Thyroid gland (tissue), 4 donors: ENCODE measurements at regions not wholly inside any gene's neighbourhood (a gene's known extent, or its start where the extent isn't known, plus 50 kb on each side); places are given as distances from the start of the nearest gene placed in this dataset.

ENCODE experiments used
- POLR2A ChIP-seq, 2 donors: fragments of 450-650 bp; IDR thresholded peaks; one replicate each; pipeline ENCODE4 v1.6.1; 2017; ENCODE audit warnings: antibody characterized with exemption in 2 of 2, mild to moderate bottlenecking in 2 of 2, moderate library complexity in 1 of 2
- TF ChIP-seq, protein P1 (sequence below), 6 experiments: fragments of 200-600 bp in 3 of 6; fragments of 450-650 bp in 3 of 6; sonication (generic) in 3 of 6; IDR thresholded peaks; one replicate each; pipeline ENCODE4 v1.5.1; 2016 to 2019; ENCODE audit warnings: antibody characterized with exemption in 6 of 6, mild to moderate bottlenecking in 2 of 6, inconsistent platforms in 1 of 6, moderate library complexity in 1 of 6

DNA sequence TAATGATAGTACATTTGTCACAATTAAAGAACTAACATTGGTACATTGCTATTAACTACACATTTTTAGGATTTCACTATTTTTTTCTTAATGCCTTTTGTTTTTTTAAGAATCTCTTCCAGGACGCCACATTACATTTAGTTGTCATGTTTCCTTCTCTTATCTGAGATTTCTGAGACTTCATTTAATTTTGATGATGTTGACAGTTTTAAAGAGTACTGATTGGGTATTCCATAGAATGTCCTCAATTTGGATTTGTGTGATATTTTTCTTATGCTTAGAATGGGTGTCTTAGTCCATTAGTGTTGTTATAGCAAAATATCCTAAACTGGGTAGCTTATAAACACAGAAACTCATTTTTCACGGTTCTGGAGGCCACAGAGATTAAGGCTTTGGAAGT, 1095.5 kb upstream of the LCORL start:
- TF ChIP-seq, protein P1, sequence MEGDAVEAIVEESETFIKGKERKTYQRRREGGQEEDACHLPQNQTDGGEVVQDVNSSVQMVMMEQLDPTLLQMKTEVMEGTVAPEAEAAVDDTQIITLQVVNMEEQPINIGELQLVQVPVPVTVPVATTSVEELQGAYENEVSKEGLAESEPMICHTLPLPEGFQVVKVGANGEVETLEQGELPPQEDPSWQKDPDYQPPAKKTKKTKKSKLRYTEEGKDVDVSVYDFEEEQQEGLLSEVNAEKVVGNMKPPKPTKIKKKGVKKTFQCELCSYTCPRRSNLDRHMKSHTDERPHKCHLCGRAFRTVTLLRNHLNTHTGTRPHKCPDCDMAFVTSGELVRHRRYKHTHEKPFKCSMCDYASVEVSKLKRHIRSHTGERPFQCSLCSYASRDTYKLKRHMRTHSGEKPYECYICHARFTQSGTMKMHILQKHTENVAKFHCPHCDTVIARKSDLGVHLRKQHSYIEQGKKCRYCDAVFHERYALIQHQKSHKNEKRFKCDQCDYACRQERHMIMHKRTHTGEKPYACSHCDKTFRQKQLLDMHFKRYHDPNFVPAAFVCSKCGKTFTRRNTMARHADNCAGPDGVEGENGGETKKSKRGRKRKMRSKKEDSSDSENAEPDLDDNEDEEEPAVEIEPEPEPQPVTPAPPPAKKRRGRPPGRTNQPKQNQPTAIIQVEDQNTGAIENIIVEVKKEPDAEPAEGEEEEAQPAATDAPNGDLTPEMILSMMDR (IDR thresholded peaks at IDR 0.05) = no peak
- TF ChIP-seq POLR2A (IDR thresholded peaks at IDR 0.05) = no peak
